ENCODE measurements at regions not wholly inside any gene's neighbourhood (a gene's known extent, or its start where the extent isn't known, plus 50 kb on each side); places are given as distances from the start of the nearest gene placed in this dataset.

DNA sequence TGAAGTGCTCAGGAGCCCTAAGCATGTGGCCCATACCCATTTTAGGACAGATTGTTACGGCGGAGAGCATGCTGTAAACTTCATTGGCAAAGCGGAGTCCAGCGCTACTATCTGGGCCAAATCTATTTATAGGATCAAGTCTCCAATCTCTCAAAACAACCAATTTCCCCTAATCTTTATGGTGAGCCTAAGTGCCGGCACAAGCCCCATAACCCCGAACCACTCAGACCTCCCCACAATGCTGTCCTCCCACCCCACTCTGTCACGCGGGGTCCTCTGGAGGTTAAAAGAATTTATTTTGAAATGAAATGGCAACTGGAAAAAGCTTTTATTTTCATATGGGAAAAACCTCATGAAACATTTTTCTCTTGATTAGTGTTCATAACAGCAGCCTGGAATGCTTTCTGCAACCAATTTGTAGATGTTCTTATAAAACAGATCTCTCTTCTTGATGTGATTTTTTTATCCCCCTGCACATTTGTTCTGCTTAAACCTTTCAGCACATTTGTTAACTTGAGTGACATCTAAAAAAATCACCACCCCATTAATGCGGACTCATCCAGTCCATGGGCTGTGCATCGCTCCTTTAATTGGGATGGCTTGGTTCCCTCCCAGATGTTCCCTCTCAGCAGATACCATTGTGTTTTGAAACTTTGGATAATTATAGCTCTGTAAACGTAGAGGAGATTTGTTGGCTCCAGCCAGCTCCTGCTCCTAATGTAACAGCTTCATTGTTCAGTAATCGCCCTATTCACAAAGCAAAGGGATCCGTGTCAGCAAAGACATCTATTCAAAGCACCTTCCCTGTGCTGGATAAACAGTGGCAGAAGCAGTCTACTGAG is 323.6 kb downstream of the CD83 start:
- H2AFZ ChIP-seq (ENCODE audit: low read depth, low read length): no peak overlapping the region
- no peaks in the 10 kb centered on the region for H3K36me3 ChIP-seq (ENCODE audit: insufficient read depth, low read length)
- peaks cover 32% of the 10 kb centered on the region for H3K27me3 ChIP-seq (ENCODE audit: insufficient read depth, low read depth, low read length)
- H3K4me3 ChIP-seq (ENCODE audit: low read length): peak overlapping the region; percentile 8
- H3F3A ChIP-seq (ENCODE audit: insufficient read depth, low read length, poor library complexity, severe bottlenecking): no peaks in the 10 kb centered on the region
- peak overlapping the region; percentile 46 for H3K4me2 ChIP-seq (ENCODE audit: low read length)
- no peak overlapping the region for H3K9ac ChIP-seq (ENCODE audit: low read length)
- no peaks in the 10 kb centered on the region for H4K20me1 ChIP-seq (ENCODE audit: insufficient read depth)
- H3K27ac ChIP-seq (ENCODE audit: low read length): no peak overlapping the region
- H3K9me2 ChIP-seq (ENCODE audit: insufficient read depth, low read length): no peaks in the 10 kb centered on the region
- TF ChIP-seq, protein P1, sequence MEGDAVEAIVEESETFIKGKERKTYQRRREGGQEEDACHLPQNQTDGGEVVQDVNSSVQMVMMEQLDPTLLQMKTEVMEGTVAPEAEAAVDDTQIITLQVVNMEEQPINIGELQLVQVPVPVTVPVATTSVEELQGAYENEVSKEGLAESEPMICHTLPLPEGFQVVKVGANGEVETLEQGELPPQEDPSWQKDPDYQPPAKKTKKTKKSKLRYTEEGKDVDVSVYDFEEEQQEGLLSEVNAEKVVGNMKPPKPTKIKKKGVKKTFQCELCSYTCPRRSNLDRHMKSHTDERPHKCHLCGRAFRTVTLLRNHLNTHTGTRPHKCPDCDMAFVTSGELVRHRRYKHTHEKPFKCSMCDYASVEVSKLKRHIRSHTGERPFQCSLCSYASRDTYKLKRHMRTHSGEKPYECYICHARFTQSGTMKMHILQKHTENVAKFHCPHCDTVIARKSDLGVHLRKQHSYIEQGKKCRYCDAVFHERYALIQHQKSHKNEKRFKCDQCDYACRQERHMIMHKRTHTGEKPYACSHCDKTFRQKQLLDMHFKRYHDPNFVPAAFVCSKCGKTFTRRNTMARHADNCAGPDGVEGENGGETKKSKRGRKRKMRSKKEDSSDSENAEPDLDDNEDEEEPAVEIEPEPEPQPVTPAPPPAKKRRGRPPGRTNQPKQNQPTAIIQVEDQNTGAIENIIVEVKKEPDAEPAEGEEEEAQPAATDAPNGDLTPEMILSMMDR (IDR thresholded peaks at IDR 0.05; ENCODE audit: poor library complexity, severe bottlenecking): no peak
- TF ChIP-seq TAF1 (IDR thresholded peaks at IDR 0.05; ENCODE audit: low read depth) (no peak), MXI1 (conservative IDR thresholded peaks at IDR 0.05; ENCODE audit: poor library complexity, severe bottlenecking) (no peak), EP300 (conservative IDR thresholded peaks at IDR 0.05; ENCODE audit: poor library complexity, severe bottlenecking) (peak; percentile 46), SMC3 (conservative IDR thresholded peaks at IDR 0.05; ENCODE audit: poor library complexity) (peak; percentile 22), EZH2 (IDR thresholded peaks at IDR 0.05; ENCODE audit: borderline replicate concordance, insufficient read depth, low read length, poor library complexity, severe bottlenecking) (no peak), POLR2AphosphoS5 (IDR thresholded peaks at IDR 0.05) (peak; percentile 82), RAD21 (conservative IDR thresholded peaks at IDR 0.05) (peak; percentile 20)
- TF ChIP-seq, protein P2, sequence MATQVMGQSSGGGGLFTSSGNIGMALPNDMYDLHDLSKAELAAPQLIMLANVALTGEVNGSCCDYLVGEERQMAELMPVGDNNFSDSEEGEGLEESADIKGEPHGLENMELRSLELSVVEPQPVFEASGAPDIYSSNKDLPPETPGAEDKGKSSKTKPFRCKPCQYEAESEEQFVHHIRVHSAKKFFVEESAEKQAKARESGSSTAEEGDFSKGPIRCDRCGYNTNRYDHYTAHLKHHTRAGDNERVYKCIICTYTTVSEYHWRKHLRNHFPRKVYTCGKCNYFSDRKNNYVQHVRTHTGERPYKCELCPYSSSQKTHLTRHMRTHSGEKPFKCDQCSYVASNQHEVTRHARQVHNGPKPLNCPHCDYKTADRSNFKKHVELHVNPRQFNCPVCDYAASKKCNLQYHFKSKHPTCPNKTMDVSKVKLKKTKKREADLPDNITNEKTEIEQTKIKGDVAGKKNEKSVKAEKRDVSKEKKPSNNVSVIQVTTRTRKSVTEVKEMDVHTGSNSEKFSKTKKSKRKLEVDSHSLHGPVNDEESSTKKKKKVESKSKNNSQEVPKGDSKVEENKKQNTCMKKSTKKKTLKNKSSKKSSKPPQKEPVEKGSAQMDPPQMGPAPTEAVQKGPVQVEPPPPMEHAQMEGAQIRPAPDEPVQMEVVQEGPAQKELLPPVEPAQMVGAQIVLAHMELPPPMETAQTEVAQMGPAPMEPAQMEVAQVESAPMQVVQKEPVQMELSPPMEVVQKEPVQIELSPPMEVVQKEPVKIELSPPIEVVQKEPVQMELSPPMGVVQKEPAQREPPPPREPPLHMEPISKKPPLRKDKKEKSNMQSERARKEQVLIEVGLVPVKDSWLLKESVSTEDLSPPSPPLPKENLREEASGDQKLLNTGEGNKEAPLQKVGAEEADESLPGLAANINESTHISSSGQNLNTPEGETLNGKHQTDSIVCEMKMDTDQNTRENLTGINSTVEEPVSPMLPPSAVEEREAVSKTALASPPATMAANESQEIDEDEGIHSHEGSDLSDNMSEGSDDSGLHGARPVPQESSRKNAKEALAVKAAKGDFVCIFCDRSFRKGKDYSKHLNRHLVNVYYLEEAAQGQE (IDR thresholded peaks at IDR 0.05; ENCODE audit: borderline replicate concordance): no peak
- H3K9me3 ChIP-seq (ENCODE audit: low read length): no peaks in the 10 kb centered on the region
- H3K79me2 ChIP-seq (replicated peaks; ENCODE audit: insufficient read depth, low read length): no peaks in the 10 kb centered on the region

GRCh38 chr6:14442242-14442641 is 324.7 kb downstream of the CD83 start:
- Histone ChIP-seq H3K27me3 (ENCODE audit: insufficient read depth, low read depth, low read length) (peaks cover 32% of the 10 kb centered on the region), H4K20me1 (ENCODE audit: insufficient read depth) (no peaks in the 10 kb centered on the region), H3K79me2 (replicated peaks; ENCODE audit: insufficient read depth, low read length) (no peaks in the 10 kb centered on the region), H3F3A (ENCODE audit: insufficient read depth, low read length, poor library complexity, severe bottlenecking) (no peaks in the 10 kb centered on the region), H3K4me2 (ENCODE audit: low read length) (no peak overlapping the region), H3K4me3 (ENCODE audit: low read length) (no peak overlapping the region), H3K9me3 (ENCODE audit: low read length) (no peaks in the 10 kb centered on the region), H3K9ac (ENCODE audit: low read length) (no peak overlapping the region), H3K36me3 (ENCODE audit: insufficient read depth, low read length) (no peaks in the 10 kb centered on the region), H3K9me2 (ENCODE audit: insufficient read depth, low read length) (no peaks in the 10 kb centered on the region), H2AFZ (ENCODE audit: low read depth, low read length) (no peak overlapping the region), H3K27ac (ENCODE audit: low read length) (no peak overlapping the region)
- TF ChIP-seq MXI1 (conservative IDR thresholded peaks at IDR 0.05; ENCODE audit: poor library complexity, severe bottlenecking) (no peak), TAF1 (IDR thresholded peaks at IDR 0.05; ENCODE audit: low read depth) (no peak), EZH2 (IDR thresholded peaks at IDR 0.05; ENCODE audit: borderline replicate concordance, insufficient read depth, low read length, poor library complexity, severe bottlenecking) (no peak), RAD21 (conservative IDR thresholded peaks at IDR 0.05) (no peak), SMC3 (conservative IDR thresholded peaks at IDR 0.05; ENCODE audit: poor library complexity) (no peak), EP300 (conservative IDR thresholded peaks at IDR 0.05; ENCODE audit: poor library complexity, severe bottlenecking) (no peak), POLR2AphosphoS5 (IDR thresholded peaks at IDR 0.05) (no peak)
- TF ChIP-seq, protein P2 (IDR thresholded peaks at IDR 0.05; ENCODE audit: borderline replicate concordance): no peak
- TF ChIP-seq, protein P1 (IDR thresholded peaks at IDR 0.05; ENCODE audit: poor library complexity, severe bottlenecking): no peak
